Transverse colon (tissue), 4 donors: ENCODE measurements at regions not wholly inside any gene's neighbourhood (a gene's known extent, or its start where the extent isn't known, plus 50 kb on each side); places are given as distances from the start of the nearest gene placed in this dataset.

Experiments
- CTCF ChIP-seq, 5 experiments: fragments of 200-600 bp in 3 of 5; fragments of 450-650 bp in 2 of 5; sonication (generic) in 3 of 5; IDR thresholded peaks; 1 replicate in 2 of 5; 2 replicates in 3 of 5; pipeline ENCODE4 v1.5.1; 2016 to 2017; ENCODE audit warnings: antibody characterized with exemption in 5 of 5, inconsistent platforms in 3 of 5, mild to moderate bottlenecking in 2 of 5, moderate library complexity in 1 of 5
- EP300 ChIP-seq: sonication (generic); formaldehyde crosslinking; IDR thresholded peaks from one replicate; pipeline ENCODE4 v1.6.1; 2017; ENCODE audit warnings: antibody characterized with exemption, low read depth
- POLR2A ChIP-seq: fragments of 450-650 bp; IDR thresholded peaks from one replicate; pipeline ENCODE4 v1.6.1; 2016; ENCODE audit warnings: antibody characterized with exemption, mild to moderate bottlenecking, moderate library complexity
- POLR2AphosphoS5 ChIP-seq, 3 donors: sonication (generic); formaldehyde crosslinking; IDR thresholded peaks; one replicate each; pipeline ENCODE4 v1.6.1; 2016; ENCODE audit warnings: antibody characterized with exemption in 3 of 3

GRCh38 chr7:110356438-110356837 lies 734.5 kb upstream of the LRRN3 start:
- no peak for TF ChIP-seq CTCF (IDR thresholded peaks at IDR 0.05)
- no peak for TF ChIP-seq POLR2AphosphoS5 (IDR thresholded peaks at IDR 0.05)
- TF ChIP-seq POLR2A = no peak
- no peak for TF ChIP-seq EP300
